ENCODE measurements at regions not wholly inside any gene's neighbourhood (a gene's known extent, or its start where the extent isn't known, plus 50 kb on each side); places are given as distances from the start of the nearest gene placed in this dataset.
A peak's percentile ranks its signal among the peaks of the same experiment; 100 is the strongest.
"Not testable (repeated sequence)": the region's sequence is repeated elsewhere in the genome, so short reads cannot be mapped to it uniquely, and the experiment has no call there.

GRCh38 chr13:44750630-44751029 is 174.5 kb upstream of the TSC22D1 start:
- DNase-seq (ENCODE audit: low read depth) = no peak

DNA sequence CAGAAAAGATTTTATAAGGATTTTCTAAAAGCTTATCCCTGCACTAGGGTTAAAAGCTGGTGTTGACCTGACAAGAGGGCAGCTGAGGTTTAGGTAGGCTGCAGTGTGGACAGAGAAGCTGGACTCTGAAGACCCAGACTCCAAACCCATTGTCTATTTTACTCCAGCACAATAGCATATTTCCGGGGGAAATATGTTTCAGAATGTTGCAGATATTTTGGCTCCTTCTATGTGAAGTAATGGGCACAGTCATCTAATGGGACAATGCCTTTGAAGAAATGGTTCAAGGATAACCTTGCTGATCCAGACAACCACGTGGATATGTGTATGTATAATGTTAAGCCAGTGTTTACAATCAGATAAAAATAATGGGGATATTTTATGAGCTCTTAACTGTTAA is 173.8 kb upstream of the TSC22D1 start:
- no peak for DNase-seq (ENCODE audit: low read depth)

DNA sequence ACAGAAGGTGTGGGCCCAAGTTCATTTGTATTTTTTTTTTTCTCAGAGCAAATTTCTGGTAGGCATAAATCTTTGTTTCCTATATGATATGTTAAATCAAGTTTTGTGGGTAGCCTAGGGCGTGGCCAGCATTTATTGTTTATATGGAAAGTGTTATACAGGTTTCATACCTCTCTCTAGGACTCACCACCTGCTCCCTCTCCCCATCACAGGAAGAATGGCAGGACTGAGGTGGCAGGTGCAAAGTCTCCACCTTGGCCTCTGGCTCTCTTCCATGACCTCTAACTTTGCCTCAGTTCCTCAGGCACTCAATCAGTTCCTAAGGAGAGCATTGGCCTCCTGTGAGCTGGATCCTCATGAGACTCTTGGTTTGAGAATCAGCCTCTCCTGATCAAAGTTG is 172.3 kb upstream of the TSC22D1 start:
- no peak for DNase-seq (ENCODE audit: low read depth)

GRCh38 chr13:44747179-44747578 is 171.0 kb upstream of the TSC22D1 start:
- DNase-seq (ENCODE audit: low read depth) = no peak

GRCh38 chr13:44746690-44747089 is 170.6 kb upstream of the TSC22D1 start:
- no peak for DNase-seq (ENCODE audit: low read depth)

- DNase-seq (ENCODE audit: low read depth) = no peak
Observed at GRCh38 chr13:44744880-44745633, 168.9 kb upstream of the TSC22D1 start.

GRCh38 chr13:44739539-44739938 is 163.4 kb upstream of the TSC22D1 start:
- no peak for DNase-seq (ENCODE audit: low read depth)

DNA sequence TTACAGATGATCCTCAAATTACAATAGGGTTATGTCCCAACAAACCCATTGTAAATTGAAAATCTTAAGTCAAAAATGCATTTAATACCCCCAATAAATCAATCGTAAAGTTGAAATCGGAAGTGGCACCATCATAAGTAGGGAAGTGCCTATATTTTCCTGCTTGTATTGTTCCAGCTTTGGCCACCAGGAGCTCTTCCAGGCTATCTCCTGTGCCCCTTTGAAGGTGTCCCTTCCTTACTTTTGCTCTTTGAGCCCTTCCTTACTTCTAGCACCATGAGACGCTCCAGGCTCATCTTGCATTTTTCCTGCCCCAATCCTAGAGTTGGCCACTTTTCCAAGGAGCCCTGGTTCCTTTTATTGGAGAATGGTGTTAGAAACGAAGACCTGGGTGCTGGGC is 163.0 kb upstream of the TSC22D1 start:
- no peak for DNase-seq (ENCODE audit: low read depth)

DNA sequence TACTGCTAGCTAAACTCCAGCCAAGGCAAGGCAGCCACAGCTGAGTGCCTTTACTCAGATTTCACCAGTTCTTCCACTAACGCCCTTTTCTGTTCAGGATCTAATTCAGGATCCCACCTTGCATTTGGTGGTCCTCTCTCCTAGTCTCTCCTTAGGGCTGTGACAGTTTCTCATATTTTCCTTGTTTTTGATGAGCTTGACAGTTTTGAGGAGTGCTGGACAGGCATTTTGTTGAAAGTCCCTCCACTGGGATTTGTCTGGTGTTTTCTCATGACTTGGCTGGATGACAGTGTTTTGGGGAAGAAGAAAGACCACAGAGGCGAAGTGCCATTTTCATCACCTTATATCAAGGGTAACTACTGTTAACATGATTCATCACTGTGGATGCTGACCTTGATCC is 162.3 kb upstream of the TSC22D1 start:
- no peak for DNase-seq (ENCODE audit: low read depth)

- DNase-seq (ENCODE audit: low read depth) = no peak
Observed at GRCh38 chr13:44735806-44736205, 159.7 kb upstream of the TSC22D1 start.

GRCh38 chr13:44734201-44734707 is 158.1 kb upstream of the TSC22D1 start:
- peak; percentile 54 for DNase-seq (ENCODE audit: low read depth)

GRCh38 chr13:44732503-44733098 is 156.5 kb upstream of the TSC22D1 start:
- DNase-seq (ENCODE audit: low read depth) = no peak

DNA sequence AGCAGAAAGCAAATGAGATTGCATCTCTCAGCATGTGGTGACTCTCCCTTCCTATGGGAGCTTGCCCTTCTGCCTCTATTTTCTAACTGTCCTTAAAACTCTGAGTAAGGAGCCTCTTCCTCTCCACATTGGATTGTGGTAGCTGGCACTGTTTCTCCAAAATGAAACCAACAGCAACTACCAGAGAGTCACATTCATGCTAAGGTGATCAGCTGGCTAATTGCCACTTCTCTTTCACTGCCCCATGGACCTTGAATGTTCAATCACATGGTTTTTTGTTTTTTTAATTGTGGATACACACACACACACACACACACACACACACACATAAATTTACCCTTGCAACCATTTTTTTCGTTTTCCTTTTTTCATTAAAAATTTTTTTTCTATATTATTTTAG is 154.7 kb upstream of the TSC22D1 start:
- no peak for DNase-seq (ENCODE audit: low read depth)

DNA sequence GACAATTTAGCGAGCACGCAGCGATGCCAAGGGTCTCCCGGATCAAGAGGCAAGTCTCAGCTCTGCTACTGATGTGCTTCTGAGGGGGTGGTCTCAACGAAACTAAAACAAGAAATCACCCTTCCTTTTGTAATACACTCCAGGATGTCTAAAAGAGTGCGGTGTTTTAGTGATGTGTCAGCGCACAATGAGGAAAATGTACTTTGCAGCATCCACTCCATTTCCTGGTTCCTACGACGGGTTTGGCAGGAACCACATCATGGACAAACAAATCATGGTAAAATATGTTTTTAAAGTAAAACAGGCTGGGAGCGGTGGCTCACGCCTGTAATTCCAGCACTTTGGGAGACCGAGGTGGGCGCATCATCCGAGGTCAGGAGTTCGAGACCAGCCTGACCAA is 154.0 kb upstream of the TSC22D1 start:
- DNase-seq (ENCODE audit: low read depth) = no peak

GRCh38 chr13:44727591-44727990 is 151.5 kb upstream of the TSC22D1 start:
- not testable (repeated sequence) for DNase-seq (ENCODE audit: low read depth)

- no peak for DNase-seq (ENCODE audit: low read depth)
Observed at GRCh38 chr13:44726778-44727177, 150.6 kb upstream of the TSC22D1 start.

GRCh38 chr13:44726214-44726613 is 150.1 kb upstream of the TSC22D1 start:
- DNase-seq (ENCODE audit: low read depth) = peak; percentile 86

- peak; percentile 76 for DNase-seq (ENCODE audit: low read depth)
Observed at GRCh38 chr13:44719857-44720671, 143.9 kb upstream of the TSC22D1 start.

GRCh38 chr13:44718467-44718866 is 142.3 kb upstream of the TSC22D1 start:
- DNase-seq (ENCODE audit: low read depth) = no peak

GRCh38 chr13:44715287-44716230 is 139.4 kb upstream of the TSC22D1 start:
- DNase-seq (ENCODE audit: low read depth) = peak; percentile 60

DNA sequence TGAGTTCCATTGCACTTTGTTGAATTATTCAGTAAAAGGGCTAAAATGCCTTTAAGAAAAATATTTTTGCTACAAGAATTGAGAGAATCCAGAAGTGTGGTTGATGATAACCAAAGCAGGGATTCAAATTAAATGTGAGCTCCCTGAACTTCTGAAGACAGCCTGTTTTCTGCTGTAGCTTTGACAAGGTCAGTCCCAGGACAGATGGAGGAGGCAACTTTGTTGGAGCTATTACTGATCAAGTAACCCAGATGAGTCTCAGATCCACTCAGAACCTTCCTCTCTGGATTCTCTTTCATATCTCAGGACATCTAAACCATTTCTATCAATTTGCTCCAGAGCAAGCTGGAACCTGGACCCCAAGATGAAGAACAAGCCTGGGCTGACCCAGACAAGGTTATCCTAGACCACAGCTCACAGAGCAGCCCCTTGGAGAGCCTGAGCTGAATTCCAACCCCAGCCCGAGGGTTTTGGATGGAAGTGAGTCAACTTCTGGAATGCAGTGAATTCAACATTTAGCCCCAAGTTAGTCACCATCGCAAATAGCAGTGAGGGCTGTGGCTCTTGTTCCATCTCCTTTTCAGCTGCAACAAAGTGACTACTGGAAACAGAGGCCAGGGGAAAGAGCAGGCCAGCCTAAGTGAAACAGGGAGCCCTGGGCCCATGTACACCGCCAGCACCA is 137.8 kb upstream of the TSC22D1 start:
- DNase-seq (ENCODE audit: low read depth) = peak; percentile 98
